ENCODE measurements at regions not wholly inside any gene's neighbourhood (a gene's known extent, or its start where the extent isn't known, plus 50 kb on each side); places are given as distances from the start of the nearest gene placed in this dataset.

DNA sequence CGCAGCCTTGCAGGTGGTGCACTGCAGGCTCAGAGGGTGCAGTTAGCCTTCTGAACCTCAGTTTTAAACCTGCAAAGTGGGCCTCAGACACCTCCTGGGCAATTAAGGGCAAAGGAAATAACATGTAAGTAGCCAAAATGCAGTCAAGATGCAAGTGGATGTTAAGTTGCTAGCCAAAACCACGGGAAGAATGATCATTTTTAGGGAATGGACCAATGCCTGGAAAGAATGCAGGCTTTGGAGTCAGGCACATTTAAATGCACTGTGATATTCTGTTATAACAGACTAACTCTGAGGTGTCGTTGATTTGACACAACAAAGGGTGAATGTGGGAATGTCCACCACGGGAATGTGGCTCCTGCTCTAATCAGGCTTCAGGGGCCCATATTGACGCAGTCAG is 57.9 kb upstream of the PTGFRN start:
- no peak for DNase-seq

DNA sequence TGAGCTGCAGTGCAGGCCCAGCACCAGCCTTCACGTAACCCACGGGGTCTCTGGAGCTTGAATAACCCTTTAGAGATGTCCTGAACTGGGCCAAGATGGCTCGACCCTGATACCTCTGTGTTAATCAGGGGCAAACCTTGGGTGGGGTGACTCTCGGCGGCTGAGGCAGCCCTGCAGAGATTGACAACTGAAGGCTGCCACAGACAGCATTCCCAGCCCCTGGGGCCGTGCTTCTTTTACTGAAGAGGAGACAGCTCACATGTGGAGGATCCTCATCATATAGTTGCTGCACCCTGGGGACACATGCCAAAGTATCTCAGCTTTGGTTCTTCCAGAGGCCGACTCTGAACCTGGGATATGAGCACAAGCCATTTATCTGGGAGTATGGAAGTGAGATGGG is 57.3 kb upstream of the PTGFRN start:
- DNase-seq: no peak

DNA sequence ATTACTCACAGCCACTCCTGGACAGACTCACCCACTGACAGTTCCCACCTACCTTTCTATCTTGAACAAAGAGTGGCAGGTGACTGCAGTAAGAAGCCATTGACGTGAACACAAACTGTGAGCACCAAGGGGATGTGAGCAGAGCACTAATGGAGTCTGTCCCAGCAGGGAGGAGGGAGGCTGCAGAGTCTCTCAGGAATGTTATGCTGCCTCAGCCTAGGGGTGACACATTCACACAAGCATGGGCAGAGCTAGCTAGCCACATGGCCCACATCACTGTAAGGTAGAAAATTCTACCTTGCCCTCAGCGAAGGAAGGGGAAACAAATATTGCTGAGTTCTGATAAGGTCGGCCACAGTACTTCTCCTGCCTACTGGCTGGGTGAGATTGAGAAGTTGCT is 56.8 kb upstream of the PTGFRN start:
- DNase-seq: no peak

DNA sequence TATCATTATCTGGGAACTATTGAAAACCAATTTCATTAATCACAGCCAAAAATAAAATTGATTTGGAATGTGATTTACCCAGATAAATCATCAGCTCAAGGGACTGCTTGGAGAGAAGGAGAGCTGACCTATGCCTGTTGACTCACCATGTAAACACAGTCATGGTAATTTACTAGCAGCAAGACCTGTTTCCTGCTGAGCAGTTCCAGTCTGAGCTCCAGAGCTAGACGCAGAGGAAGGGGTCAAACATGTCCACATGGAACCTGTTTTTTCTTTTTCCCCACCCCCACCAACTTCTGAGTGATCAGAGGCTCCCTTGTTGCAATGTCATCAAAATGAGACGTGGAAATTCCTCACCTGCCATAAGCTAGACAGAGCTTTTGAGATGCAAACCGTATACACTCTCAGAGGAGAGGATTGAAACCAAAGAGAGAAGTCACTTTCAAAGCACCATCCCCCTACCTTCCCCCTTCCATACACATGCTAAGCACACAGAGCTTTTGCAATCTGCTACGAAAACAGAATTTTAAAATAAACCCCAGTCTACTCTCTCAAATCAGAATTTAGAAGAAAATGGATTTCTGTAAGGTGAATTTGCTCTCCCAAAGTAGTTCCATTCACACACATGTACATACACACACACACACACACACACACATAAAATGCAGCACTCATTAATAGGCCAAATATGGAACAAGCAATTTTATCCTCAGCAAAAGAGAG is 55.9 kb upstream of the PTGFRN start:
- DNase-seq: peak; percentile 29

DNA sequence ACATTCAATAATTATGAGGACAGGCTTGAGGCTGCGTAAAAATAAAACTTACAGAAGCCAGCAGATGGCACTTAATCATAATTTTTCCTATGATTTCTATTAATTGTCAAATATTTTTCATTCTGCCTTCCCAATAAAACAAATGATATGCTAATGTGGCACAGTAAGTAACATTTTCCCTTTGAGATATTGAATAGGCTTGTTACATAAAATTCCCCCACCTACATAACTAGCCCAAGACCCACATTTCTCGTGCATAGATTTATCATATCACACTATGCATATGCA is 55.4 kb upstream of the PTGFRN start:
- DNase-seq: no peak

DNA sequence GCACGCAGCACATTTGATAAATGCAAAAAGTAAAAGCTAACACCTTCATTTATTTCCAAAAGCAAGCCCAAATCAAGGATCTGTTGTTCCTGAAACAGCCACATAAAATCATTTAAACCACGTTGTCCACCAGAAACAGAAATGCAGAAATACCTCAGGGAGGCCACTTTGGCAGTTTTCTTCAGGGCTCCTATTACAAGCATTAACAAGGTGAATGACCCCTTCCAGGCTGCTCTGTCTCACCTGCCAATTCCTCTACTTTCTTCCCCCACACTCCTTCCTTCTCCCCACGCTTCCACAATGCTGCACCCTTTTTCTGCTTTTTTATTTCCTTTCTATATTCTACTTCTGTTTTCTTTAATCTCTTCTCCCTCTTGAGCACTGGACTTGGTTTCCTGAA is 55.0 kb upstream of the PTGFRN start:
- no peak for DNase-seq

DNA sequence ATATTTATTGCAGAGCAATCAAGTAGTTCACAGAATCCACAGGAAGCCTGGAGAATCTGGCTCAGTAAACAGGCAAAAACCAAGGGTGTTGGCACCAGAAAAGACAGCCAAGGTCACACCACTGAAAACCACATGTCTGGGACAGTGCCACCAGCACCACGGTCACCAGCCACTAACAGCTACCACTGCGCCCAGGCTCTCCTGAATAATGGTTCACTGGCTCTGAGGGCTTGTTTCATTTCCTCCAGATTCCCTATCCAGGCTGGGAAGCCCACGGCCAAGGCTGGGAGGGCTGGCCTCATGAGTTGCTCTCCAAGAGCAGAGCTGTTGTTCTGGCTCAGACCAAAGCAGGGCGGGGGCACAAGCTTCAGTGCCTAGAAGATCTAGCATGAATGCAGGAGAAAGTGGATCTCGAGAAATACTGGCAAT is 54.5 kb upstream of the PTGFRN start:
- DNase-seq: no peak

DNA sequence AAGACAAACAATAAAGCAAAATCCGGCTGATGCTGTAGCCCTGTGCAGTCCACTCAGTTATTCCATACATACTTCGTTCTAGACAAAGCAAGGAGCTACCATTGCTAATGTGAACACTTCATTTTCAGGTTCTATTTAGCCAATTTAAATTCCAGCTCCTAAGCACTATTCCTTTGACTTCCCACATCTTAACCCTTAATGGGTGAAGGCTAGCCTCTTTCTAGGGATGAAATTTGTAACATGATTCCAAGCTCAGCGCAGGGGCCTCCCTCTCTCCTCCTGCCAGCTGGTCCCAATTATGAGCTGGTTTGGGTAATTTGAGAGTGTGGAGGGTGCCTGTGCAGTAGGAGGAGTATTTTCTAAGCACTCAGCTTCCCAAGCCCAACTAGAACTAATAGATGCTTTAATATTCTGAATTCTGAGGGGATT is 53.9 kb upstream of the PTGFRN start:
- DNase-seq: peak; percentile 22

DNA sequence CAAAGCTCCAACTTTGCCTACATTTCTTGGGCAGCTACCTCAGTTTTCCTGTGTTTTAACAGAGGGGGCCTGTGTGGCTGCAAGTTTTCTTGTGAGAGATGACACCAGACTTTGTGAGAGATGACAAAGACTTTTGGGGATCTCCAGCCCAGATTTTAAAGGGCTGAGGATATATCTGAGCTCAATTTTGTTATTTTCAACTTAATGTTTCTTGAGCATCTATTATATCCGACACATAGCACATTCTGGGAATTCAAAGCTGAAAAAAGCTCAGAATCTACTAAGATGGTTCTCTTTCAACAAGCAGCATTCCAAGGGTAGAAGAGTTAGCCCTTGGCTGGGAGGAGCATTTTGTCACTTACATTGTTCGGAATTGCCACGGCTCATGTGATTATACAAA is 53.4 kb upstream of the PTGFRN start:
- DNase-seq: no peak

DNA sequence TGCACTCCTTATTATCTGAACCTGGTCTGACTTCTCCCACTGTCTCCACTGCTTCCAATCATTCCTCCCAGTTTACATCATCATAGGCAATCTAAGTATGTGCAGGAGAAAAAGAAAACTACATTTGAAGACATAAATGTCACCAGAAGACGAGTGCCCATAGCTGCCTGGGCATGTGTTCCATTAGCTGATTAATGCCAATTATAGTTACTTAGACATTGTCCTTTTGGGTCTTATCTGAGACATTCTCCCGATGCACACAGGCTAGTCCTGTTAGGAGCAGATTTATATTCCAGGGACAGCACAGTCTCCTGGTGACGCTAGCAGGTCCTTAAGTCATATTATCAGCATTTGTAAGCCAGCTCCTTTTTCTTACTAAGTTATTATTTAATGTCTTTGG is 52.6 kb upstream of the PTGFRN start:
- no peak for DNase-seq
